H1 (cell line): ENCODE measurements at regions not wholly inside any gene's neighbourhood (a gene's known extent, or its start where the extent isn't known, plus 50 kb on each side); places are given as distances from the start of the nearest gene placed in this dataset.

Source experiments
- CTCF ChIA-PET: fragments of 300-600 bp; sonication (Branson Sonifier 250); formaldehyde crosslinking; loops from one replicate; lab custom pipeline; 2021; ENCODE audit not compliant: partially characterized antibody; lab: Charles Lee
- POLR2A ChIA-PET: fragments of 300-600 bp; sonication (Branson Sonifier 250); formaldehyde crosslinking; loops from one replicate; lab custom pipeline; 2021; ENCODE audit warnings: inconsistent platforms; ENCODE audit not compliant: partially characterized antibody; lab: Charles Lee
- DNase-seq, 2 experiments: peaks; one replicate each; pipeline versions ENCODE4 v3.0.0 to v3.0.0-alpha.2; 2010 to 2022; ENCODE audit warnings: low spot score in 2 of 2, low read depth in 1 of 2, mixed read lengths in 1 of 2
- FAIRE-seq: peaks from 2 replicates; lab custom pipeline; 2011; peaks lifted over from hg19 to GRCh38; lab: Jason Lieb, UNC
- H2AFZ ChIP-seq: 2 replicates; pipeline ENCODE4 v1.8.1; 2012; ENCODE audit warnings: low read length, inconsistent platforms
- H2AK5ac ChIP-seq: 2 replicates; pipeline ENCODE4 v1.6.1; 2013; ENCODE audit warnings: low read depth, low read length
- H2BK120ac ChIP-seq: replicated peaks from 2 replicates; pipeline ENCODE3; 2013; ENCODE audit warnings: low read depth, low read length, inconsistent platforms
- H2BK12ac ChIP-seq: 2 replicates; pipeline ENCODE4 v1.6.1; 2013; ENCODE audit warnings: low read depth, low read length
- H2BK15ac ChIP-seq: 2 replicates; pipeline ENCODE4 v1.6.1; 2013; ENCODE audit warnings: low read length
- H2BK20ac ChIP-seq: 2 replicates; pipeline ENCODE4 v1.6.1; 2013; ENCODE audit warnings: low read length
- H2BK5ac ChIP-seq: 2 replicates; pipeline ENCODE4 v1.6.1; 2013; ENCODE audit warnings: low read depth, low read length
- H3K14ac ChIP-seq: 2 replicates; pipeline ENCODE4 v1.6.1; 2013; ENCODE audit warnings: inconsistent platforms; ENCODE audit not compliant: insufficient read length
- H3K18ac ChIP-seq: 2 replicates; pipeline ENCODE4 v1.6.1; 2013; ENCODE audit warnings: low read length; ENCODE audit errors: extremely low read depth
- H3K23ac ChIP-seq: 2 replicates; pipeline ENCODE4 v1.6.1; 2013; ENCODE audit warnings: inconsistent platforms; ENCODE audit not compliant: insufficient read length
- H3K23me2 ChIP-seq: 2 replicates; pipeline ENCODE4 v1.6.1; 2013; ENCODE audit warnings: low read depth, low read length
- H3K27ac ChIP-seq: 2 replicates; pipeline ENCODE4 v1.6.1; 2011; ENCODE audit warnings: low read depth, low read length, inconsistent platforms
- H3K27me3 ChIP-seq, 4 experiments: replicated peaks in 1 of 4; 1 replicate in 1 of 4; 2 replicates in 3 of 4; pipeline versions ENCODE4 v1.6.1 to v1.8.1; 2011 to 2013; ENCODE audit warnings: low read length in 3 of 4, mild to moderate bottlenecking in 3 of 4, inconsistent platforms in 2 of 4, mixed read lengths in 2 of 4, moderate library complexity in 1 of 4; ENCODE audit not compliant: control insufficient read depth in 3 of 4, insufficient read depth in 3 of 4; ENCODE audit errors: extremely low read depth in 1 of 4
- H3K36me3 ChIP-seq, 4 experiments: 2 replicates each; pipeline versions ENCODE4 v1.6.1 to v1.8.1; 2011 to 2013; ENCODE audit warnings: mild to moderate bottlenecking in 4 of 4, low read length in 3 of 4, moderate library complexity in 2 of 4, control low read depth in 1 of 4, inconsistent platforms in 1 of 4; ENCODE audit not compliant: insufficient read depth in 4 of 4, control insufficient read depth in 2 of 4
- H3K4ac ChIP-seq: replicated peaks from 2 replicates; pipeline ENCODE3; 2013; ENCODE audit warnings: low read length, low read depth, mixed read lengths, inconsistent platforms; ENCODE audit not compliant: insufficient read length
- H3K4me1 ChIP-seq, 4 experiments: replicated peaks in 1 of 4; 1 replicate in 1 of 4; 2 replicates in 3 of 4; pipeline versions ENCODE4 v1.6.1 to v1.8.1; 2011 to 2013; ENCODE audit warnings: low read length in 3 of 4, inconsistent platforms in 2 of 4, mixed read lengths in 1 of 4; ENCODE audit not compliant: insufficient read depth in 4 of 4, control insufficient read depth in 3 of 4
- H3K4me2 ChIP-seq, 2 experiments: 2 replicates each; pipeline versions ENCODE4 v1.6.1 to v1.8.1; 2011 to 2013; ENCODE audit warnings: low read depth in 2 of 2, low read length in 2 of 2, control low read depth in 1 of 2, inconsistent platforms in 1 of 2, mild to moderate bottlenecking in 1 of 2; ENCODE audit not compliant: insufficient read depth in 1 of 2
- H3K4me3 ChIP-seq, 4 experiments: fragments of 200-600, 300-600 bp in 1 of 4; sonication (generic), shearing (Covaris generic), sonication (Bioruptor Twin) in 1 of 4; 2 replicates each; pipeline versions ENCODE4 v1.5.1 to v1.8.1; 2011 to 2016; ENCODE audit warnings: low read length in 4 of 4, low read depth in 3 of 4, control low read depth in 2 of 4, inconsistent platforms in 2 of 4, mild to moderate bottlenecking in 2 of 4, mixed read lengths in 1 of 4, moderate library complexity in 1 of 4; ENCODE audit not compliant: insufficient read depth in 2 of 4; ENCODE audit errors: extremely low read depth in 1 of 4
- H3K56ac ChIP-seq: replicated peaks from 2 replicates; pipeline ENCODE3; 2013; ENCODE audit warnings: low read depth, mild to moderate bottlenecking, mixed read lengths, low read length, inconsistent platforms; ENCODE audit not compliant: insufficient read length
- H3K79me1 ChIP-seq: 2 replicates; pipeline ENCODE4 v1.6.1; 2013; ENCODE audit warnings: low read depth, low read length, control low read depth
- H3K79me2 ChIP-seq, 2 experiments: 2 replicates each; pipeline versions ENCODE4 v1.6.1 to v1.8.1; 2012 to 2013; ENCODE audit warnings: low read length in 2 of 2, mild to moderate bottlenecking in 2 of 2, inconsistent platforms in 1 of 2; ENCODE audit not compliant: insufficient read depth in 2 of 2, control insufficient read depth in 1 of 2
- H3K9ac ChIP-seq, 4 experiments: replicated peaks in 1 of 4; 1 replicate in 1 of 4; 2 replicates in 3 of 4; pipeline versions ENCODE4 v1.6.1 to v1.8.1; 2011 to 2013; ENCODE audit warnings: low read depth in 3 of 4, low read length in 3 of 4, control low read depth in 2 of 4, mild to moderate bottlenecking in 2 of 4, moderate library complexity in 2 of 4, inconsistent platforms in 1 of 4; ENCODE audit errors: extremely low read depth in 1 of 4
- H3K9me3 ChIP-seq, 2 experiments: 2 replicates each; pipeline versions ENCODE4 v1.6.1 to v1.8.1; 2012 to 2013; ENCODE audit warnings: mild to moderate bottlenecking in 2 of 2, moderate library complexity in 2 of 2, control low read depth in 1 of 2, inconsistent platforms in 1 of 2, low read depth in 1 of 2, low read length in 1 of 2, mixed read lengths in 1 of 2; ENCODE audit not compliant: insufficient read depth in 2 of 2
- H4K20me1 ChIP-seq, 2 experiments: replicated peaks in 1 of 2; 2 replicates each; pipeline versions ENCODE3 to v1.8.1; 2011 to 2013; ENCODE audit warnings: inconsistent platforms in 2 of 2, low read length in 2 of 2, mild to moderate bottlenecking in 1 of 2; ENCODE audit not compliant: insufficient read depth in 2 of 2, control insufficient read depth in 1 of 2
- H4K5ac ChIP-seq: 2 replicates; pipeline ENCODE4 v1.6.1; 2013; ENCODE audit warnings: low read length, low read depth, mixed read lengths, inconsistent platforms; ENCODE audit not compliant: insufficient read length
- H4K8ac ChIP-seq: 2 replicates; pipeline ENCODE4 v1.8.0; 2013; ENCODE audit warnings: mild to moderate bottlenecking, moderate library complexity, low read length, inconsistent platforms; ENCODE audit not compliant: insufficient read depth; ENCODE audit errors: extremely low read depth
- H4K91ac ChIP-seq: replicated peaks from 2 replicates; pipeline ENCODE3; 2013; ENCODE audit warnings: low read length, mixed read lengths, inconsistent platforms; ENCODE audit not compliant: insufficient read length
- EZH2 ChIP-seq: fragments of 200-600 bp; sonication (generic); IDR thresholded peaks from 2 replicates; pipeline ENCODE4 v1.7.1; 2012; ENCODE audit warnings: low read depth, mild to moderate bottlenecking, moderate library complexity, low read length, inconsistent platforms; ENCODE audit not compliant: severe bottlenecking
- KDM4A ChIP-seq: IDR thresholded peaks from one replicate; pipeline ENCODE4 v1.7.1; 2012; ENCODE audit warnings: low read depth, mild to moderate bottlenecking, moderate library complexity, low read length, inconsistent platforms; ENCODE audit not compliant: severe bottlenecking
- ZNF274 ChIP-seq: IDR thresholded peaks from 2 replicates; pipeline ENCODE4 v1.7.0; 2012; ENCODE audit warnings: low read length, borderline replicate concordance; ENCODE audit errors: extremely low read depth
- WGBS, 2 experiments: shearing (Covaris generic) in 1 of 2; methylation state at CpG; one replicate each; pipeline versions ENCODE4 v1.1.6 to v1.1.7; 2013 to 2015; ENCODE audit warnings: low lambda C conversion rate in 2 of 2, mixed read lengths in 2 of 2, inconsistent platforms in 1 of 2, low coverage in 1 of 2, missing lambda C conversion rate in 1 of 2; ENCODE audit not compliant: insufficient replicate concordance in 2 of 2, insufficient coverage in 1 of 2, insufficient read length in 1 of 2; ENCODE audit errors: extremely low coverage in 1 of 2, missing lambda C conversion rate in 1 of 2; 5-methylcytosine and 5-hydroxymethylcytosine counted together
- TF ChIP-seq, protein P1 (sequence below): IDR thresholded peaks from 2 replicates; pipeline ENCODE4 v1.6.1; 2012; ENCODE audit warnings: inconsistent platforms

DNA sequence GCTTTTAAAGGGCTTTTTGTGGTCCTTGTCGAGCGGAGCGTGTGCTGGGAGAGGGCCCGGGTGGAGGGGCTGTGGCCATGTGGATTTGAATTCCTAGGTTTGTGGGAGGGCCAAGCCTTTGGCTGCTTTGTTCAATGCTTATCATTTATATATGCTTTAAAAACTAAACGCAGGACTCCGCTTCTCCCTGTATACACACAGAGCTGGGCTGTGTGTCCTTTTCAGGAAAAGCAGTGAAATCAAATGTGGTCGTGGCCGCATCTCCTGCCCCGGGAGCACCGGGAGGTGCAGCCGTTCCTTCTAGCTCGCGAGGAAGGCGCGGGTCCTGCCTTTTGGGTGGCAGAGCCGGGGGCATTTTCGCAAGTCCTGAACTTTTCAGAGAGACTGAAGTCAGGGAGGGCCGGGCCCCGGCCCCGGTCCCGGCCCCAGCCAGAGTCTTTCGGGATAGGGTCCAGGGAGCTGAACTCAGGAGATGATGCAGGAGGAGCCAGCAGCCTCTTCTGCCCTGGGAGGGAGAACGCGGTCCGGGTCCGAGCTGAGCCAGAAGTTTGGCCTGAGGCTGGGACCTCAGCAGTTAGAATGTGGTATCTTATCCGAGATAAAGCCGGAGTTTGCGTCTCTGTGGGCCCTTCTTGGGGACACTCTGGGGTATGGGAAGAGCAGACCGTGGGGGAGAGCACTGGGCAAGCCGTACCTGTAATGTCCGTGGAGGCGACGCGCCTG lies 158.8 kb downstream of the C9orf152 start:
- peak overlapping the region; percentile 23; the same call in 1 of the 2 replicates for H2AFZ ChIP-seq
- no peak overlapping the region for H2BK20ac ChIP-seq
- peak in 1 of 2 experiments; percentile 60 for DNase-seq
- H3K4me1 ChIP-seq: peaks cover 4 to 10% (median 7%) of the 10 kb centered on the region in 4 experiments; a peak in 6 of 7 replicates
- POLR2A ChIA-PET: interaction anchor here (0.8 to 2.0 kb wide), 4 partner anchors 11 to 207 kb away, joined by 3 to 7 read pairs (median 3); partner anchors contain the start of gene TXN
- H3K14ac ChIP-seq: no peak overlapping the region
- no peak overlapping the region for H2BK120ac ChIP-seq
- peaks cover 0 to 50% of the 10 kb centered on the region in 2 experiments; a peak in 3 of 4 replicates for H3K79me2 ChIP-seq
- TF ChIP-seq EZH2: peak; percentile 26
- TF ChIP-seq ZNF274: no peak
- TF ChIP-seq, protein P1, sequence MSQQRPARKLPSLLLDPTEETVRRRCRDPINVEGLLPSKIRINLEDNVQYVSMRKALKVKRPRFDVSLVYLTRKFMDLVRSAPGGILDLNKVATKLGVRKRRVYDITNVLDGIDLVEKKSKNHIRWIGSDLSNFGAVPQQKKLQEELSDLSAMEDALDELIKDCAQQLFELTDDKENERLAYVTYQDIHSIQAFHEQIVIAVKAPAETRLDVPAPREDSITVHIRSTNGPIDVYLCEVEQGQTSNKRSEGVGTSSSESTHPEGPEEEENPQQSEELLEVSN: no peak
- peak; percentile 3 for TF ChIP-seq KDM4A
- H2BK5ac ChIP-seq: no peak overlapping the region
- no peak overlapping the region for H3K23ac ChIP-seq
- peaks cover 0 to 12% (median 7%) of the 10 kb centered on the region in 4 experiments; a peak in 4 of 7 replicates for H3K27me3 ChIP-seq
- H3K4ac ChIP-seq: no peak overlapping the region
- FAIRE-seq: no peak
- peak overlapping the region; percentile 42 for H3K56ac ChIP-seq
- peak overlapping the region; percentile 99 to 100 for H3K4me2 ChIP-seq
- peaks cover 5 to 8% of the 10 kb centered on the region in 2 experiments for H4K20me1 ChIP-seq
- peak overlapping the region; percentile 71 for H3K18ac ChIP-seq
- peak overlapping the region; percentile 64 for H2BK12ac ChIP-seq
- H3K23me2 ChIP-seq: peaks cover 16% of the 10 kb centered on the region
- H4K91ac ChIP-seq: no peak overlapping the region
- WGBS, 2 experiments: 2% methylated on average over 31 of the region's 35 CpGs; no CpG with 5 or more reads in 1 of the 2 experiments
- H3K4me3 ChIP-seq: peak overlapping the region; percentile 68 to 99 (median 86)
- H3K36me3 ChIP-seq: no peaks in the 10 kb centered on the region
- CTCF ChIA-PET: interaction anchor here (0.9 to 1.7 kb wide), 8 partner anchors 9 to 144 kb away, joined by 3 to 6 read pairs (median 4); no protein-coding TSS in a partner anchor
- H2BK15ac ChIP-seq: peak overlapping the region; percentile 61; the same call in 1 of the 2 replicates
- H3K79me1 ChIP-seq: peaks cover 2% of the 10 kb centered on the region; the same call in 1 of the 2 replicates
- H3K9me3 ChIP-seq: no peaks in the 10 kb centered on the region
- H4K5ac ChIP-seq: no peak overlapping the region
- H3K9ac ChIP-seq: peak overlapping the region; percentile 21 to 59 (median 48); a peak in 5 of 7 replicates
- no peak overlapping the region for H3K27ac ChIP-seq
- no peak overlapping the region for H4K8ac ChIP-seq
- no peak overlapping the region for H2AK5ac ChIP-seq
